Stimulated activated CD4-positive, alpha-beta T cell treated with anti-CD3 and anti-CD28 coated beads, Interleukin-12 subunit alpha, Interleukin-12 subunit beta, amount 100 ng/mL, for 48 hours (primary cell): ENCODE measurements at regions not wholly inside any gene's neighbourhood (a gene's known extent, or its start where the extent isn't known, plus 50 kb on each side); places are given as distances from the start of the nearest gene placed in this dataset.

Experiments used
- DNase-seq, 3 donors: peaks; one replicate each; pipeline ENCODE4 v3.0.0-alpha.2; 2020; ENCODE audit warnings: low read depth in 2 of 3, low spot score in 1 of 3

DNA sequence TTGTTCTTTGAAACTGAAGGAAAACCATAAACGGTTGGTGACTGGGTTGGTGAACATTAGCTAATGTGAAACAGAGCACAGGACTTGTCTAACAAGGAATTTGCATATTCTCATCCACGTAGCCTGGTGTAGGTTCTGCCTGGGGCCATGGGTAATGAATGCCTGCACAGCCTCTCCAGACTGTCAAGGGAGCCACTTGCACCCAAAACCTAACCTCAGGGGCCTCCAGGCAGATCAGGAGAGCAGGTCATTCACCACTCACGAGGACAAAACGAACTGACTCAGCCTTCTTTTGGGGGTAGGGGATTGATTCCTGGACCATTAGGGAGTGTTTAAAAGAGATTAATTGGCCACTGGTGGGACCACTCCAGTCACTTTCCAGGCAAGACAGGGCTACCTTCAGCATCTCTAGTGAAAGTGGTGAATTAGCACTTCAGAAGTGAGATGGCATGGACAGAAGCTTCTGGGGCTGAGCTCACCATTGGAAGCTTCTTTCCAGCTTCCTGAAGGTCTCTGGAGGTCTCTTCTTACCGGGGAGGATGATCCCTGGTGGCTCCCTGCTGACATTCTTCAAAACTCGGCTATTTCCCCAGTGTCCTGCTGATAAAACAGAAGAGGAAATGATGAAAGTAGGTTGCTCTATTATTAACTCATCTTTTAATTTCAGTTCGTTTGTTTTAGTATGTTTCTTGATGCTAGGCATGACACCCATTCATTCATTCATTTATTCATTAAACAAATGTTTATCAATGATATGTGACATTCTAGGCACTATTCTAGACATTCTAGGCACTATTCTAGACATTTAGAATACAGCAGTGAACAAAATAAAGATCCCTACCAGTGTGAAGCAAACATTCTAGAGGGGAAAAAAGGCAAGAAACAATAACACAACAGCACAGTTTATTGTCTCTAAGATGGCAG is 104.5 kb upstream of the LNX1 start:
- no peak for DNase-seq

DNA sequence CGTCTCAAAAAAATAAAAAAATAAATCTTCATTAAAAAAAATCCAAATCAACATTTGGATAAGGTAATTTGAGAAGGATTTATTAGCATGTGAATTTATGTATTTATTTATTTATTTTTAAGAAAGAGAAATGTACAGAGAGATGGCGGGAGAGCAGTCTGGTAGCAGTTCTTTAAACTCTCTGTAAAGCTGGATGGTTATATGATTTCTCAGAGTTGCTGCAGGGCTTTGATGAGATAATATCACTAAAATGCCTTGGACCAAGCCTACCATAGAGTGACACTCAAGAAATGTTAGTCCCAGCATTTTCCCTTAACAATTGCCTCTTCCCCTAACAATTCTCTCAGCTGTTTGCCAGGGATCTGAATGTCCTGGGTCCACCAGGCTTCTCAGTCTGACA is 103.4 kb upstream of the LNX1 start:
- no peak for DNase-seq

DNA sequence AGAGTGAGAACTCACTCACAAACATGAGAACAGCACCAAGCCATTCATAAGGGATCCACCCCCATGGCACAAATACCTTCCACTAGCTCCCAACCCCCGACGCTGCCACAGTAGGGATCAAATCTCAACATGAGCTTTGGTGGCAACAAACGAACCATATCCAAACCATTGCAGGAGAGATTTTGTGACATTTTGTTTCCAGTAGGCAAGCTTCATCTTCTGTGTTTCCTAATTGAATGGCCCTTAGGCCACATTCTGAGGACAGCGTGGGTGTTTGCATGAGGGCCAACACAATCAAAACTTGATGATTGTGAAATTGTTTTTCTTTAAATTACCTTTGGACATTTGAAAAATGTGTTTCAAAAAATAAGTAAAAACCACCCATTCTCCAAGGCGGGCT is 102.6 kb upstream of the LNX1 start:
- no peak for DNase-seq

DNA sequence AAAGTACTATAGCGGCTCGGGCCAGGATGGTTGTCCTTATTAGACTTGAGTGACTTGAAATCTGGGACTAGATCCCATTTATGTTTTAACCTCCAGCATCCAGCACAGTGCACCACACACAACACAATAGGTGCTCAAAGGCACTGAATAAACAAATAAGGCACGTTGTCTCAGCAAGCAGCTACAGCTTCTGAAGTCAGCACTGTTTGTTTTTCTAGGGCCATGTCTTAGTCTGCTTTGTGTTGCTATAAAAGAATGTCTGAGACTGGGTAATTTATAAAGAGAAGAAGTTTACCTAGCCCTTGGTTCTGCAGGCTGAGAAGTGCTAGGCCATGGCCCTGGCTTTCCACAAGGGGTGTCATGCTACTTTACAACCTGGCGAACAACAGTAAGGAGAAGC is 102.1 kb upstream of the LNX1 start:
- no peak for DNase-seq

DNA sequence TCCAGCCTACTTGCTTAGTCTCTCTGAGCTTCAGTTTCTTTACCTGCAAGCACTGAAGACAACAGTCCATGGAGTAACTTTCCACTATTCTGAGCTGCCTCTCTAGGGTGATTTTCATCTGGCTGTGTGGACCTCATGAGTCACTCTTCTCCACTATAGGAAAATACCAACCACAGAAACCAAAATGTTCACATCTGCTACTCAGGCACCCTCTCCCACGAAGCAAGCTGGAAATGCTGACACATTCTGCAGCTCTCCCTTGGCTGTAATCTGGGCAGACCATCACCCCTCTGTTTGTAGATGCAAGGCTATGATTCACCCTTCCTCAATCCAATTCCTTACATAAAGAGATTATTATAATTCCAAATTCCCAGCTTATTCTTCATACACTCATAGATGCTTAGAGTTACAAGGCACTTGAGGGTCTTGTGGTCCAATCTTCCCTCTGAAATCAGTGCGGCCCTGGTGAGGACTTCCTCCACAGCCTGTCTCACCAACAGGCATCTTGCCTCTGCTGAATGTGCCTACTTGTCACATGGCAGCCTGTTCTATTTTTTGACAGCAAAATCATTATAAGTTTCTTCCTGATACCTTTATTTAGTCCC is 97.0 kb upstream of the LNX1 start:
- DNase-seq = peak; percentile 19 to 40 (median 25)

DNA sequence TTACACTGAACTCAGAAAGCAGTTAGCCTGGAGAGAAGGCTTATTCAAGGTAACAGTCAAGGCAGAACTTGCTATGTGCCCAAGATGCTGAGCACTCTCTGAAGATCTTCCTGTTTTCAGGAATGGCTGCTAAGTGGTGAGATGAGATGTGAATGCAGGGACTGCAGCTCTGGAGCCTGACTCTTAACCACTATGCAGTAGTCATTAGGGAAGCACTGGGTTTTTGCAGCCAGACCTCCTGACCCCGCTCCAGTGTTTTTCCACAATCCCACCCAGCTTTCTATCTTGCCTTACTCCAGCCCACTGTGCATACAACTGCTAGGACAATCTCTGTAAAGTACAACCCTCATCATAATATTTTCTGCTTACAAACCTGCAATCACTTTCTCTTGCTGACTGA is 95.2 kb upstream of the LNX1 start:
- no peak for DNase-seq

DNA sequence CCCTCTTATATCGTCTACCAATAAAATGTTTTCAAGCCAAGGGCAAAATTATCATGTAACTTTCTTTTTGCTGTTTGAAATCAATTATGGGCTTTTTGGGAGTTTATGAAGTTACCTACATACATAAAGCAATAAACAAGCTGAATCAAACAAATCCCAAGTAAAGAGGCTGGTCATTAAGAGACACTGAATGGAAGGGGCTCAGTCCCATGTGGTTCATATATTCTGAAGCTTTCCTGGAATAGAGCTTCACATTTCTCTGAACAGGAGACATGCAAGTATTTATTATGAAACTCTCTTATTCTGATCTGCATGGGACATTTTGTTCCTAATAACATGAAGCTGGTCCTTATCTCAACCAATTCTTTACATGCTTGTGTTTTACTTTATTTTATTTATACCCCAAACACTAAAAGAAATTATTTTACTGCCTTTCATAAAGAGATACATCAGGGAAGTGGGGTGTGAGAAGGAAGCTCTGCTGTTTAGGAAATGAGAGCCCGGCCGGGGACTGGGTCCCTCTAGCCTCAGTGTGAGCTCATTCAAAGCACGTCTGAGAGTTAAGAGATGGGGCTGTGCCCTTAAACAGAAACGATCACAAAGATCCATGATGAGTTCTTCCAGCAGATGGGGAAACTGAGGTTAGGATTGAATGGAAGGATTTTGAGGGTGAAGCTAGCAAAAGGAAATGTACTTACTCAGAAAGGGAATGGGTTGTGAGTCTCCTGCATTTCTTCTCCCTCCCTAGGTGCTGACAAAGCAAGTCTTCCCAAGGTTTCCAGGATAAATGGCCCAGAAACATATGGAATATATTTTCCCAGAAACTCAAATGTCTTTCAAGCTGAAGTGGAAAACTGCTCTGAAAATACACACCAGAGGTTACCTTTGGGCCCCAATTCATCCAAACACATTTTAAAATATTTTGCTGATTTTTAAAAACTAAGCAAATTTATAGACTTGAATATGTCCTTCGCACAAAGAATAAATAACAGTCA is 93.1 kb upstream of the LNX1 start:
- DNase-seq = no peak

DNA sequence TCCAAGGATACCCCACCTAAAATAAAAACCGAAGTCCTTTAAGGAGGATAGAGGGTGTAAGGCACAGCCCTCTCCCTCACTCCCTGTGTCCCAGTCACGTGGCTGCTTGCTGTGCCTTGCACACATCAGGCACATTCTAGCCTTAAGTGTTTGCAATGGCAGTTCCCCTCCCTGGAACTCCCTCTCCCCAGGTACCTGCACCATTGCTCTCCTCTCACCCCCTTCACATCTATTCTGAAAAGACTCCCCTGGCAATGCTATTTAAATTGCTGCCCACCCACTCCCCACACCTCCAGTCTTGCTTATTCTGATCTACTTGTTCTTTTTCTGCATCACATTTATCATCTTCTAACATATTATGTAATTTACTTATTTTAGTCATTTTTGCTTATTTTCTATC is 91.6 kb upstream of the LNX1 start:
- DNase-seq = no peak

DNA sequence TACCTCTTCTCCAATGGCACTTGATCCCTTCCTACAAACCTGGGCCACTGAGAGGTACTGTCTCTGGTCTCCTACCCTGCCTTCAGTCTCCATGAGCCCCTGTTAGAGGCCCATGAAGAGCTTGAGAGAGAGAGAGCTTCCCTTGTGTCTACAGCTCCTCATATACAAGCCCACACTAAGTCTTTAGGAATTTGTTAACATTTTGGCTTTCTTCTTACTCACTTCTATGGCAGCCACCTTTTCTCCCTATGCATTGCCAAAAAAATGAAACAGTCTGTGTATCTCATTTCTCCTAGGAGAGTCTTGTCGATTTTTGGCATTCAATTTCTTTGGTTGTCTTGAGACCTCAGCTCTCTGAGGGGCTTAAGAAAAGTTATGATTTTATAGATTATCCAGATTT is 90.9 kb upstream of the LNX1 start:
- no peak for DNase-seq

DNA sequence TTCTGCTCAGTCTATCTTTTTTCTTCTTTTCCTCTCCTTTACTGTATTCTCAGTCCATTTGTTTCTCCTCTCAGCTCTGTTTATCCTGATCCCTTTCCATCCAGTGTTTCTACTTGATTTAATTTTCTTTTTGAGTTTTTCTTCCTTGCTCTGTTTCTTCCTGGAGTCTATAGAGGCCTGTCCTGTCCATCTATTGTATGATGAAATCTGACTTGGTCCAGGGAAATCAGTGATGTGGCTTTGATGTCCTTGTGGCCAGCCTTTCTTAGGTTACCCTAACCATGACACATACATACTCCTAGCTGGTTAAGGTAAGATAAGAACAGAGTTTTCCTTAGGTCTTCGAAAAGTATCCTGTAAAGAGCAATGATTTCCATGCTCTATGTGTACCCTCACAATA is 89.3 kb upstream of the LNX1 start:
- no peak for DNase-seq

DNA sequence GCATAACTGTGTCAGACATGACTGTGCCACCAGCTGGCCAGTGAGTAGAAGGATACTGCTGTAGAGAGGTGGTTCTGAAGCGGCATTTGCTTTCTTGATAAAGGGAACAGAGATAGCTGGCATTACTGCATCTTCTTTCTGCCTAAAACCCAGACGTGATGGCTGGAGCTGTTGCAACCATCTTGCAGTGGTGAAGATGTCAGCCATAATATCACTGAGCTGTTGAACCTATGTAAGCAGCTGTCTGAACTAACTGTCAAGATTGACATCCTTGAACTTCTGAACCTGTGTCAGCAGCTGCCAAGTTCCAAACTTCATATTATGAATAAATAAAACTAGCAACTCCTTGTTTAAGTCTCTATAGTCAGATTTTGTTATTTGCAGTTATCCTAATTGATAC is 88.9 kb upstream of the LNX1 start:
- no peak for DNase-seq

DNA sequence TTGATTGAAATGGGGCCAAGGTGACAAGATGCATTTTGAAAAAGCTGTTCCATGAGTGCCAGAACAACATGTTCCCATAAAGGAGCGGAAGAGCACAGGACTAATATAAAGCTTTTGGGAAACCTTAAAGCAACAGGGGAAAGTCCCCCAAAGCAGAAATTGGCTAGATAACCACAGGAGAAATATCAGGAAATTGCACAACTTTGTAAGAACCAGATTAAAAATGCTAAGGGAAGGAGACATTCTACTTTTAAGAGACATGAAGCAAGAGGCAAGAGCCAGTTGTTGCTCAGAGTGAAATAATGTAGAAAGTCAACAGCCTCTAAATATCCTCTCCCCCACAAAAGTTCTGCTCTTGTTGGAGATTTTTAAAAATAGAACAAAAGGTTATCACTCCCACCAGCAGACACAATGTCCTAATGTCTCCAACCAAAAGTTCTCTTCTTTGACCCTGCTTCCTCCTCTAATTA is 85.2 kb upstream of the LNX1 start:
- no peak for DNase-seq

DNA sequence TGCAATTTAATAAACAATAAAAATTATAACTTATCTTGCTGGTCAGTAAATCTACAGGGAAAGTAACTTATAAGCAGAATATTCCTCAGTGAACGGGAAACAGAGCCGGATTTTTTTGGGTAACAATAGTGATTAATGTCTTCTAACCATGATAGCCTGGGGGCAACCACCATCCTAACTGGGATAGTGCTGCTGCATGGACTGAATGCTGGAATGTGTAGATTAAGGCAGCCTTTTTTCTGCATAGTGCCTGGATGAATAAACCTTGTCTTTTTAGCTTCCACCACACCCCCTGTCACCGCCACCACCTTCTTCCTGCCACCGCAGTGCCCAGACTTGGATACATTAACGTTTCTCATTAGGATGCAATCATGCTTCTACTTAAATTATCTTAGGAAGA is 83.6 kb upstream of the LNX1 start:
- no peak for DNase-seq

DNA sequence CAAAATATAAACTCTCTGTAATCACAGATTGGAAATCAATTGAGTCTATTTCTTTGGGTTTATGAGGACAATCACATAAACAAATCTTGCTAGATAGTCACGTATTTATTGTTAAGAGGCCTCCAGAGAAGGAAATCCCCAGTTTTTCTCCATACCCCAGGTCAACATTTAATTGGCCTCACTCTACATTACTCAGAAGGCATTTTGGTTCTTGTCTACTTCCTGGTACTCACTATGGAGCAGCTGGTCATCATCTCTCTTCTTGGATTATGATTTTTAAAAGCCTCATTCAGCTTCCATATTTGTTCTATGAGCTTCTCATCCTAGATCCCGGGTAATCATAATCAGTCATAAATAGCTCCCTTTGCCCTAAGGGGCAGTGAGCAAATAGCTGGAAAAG is 81.6 kb upstream of the LNX1 start:
- DNase-seq = no peak

DNA sequence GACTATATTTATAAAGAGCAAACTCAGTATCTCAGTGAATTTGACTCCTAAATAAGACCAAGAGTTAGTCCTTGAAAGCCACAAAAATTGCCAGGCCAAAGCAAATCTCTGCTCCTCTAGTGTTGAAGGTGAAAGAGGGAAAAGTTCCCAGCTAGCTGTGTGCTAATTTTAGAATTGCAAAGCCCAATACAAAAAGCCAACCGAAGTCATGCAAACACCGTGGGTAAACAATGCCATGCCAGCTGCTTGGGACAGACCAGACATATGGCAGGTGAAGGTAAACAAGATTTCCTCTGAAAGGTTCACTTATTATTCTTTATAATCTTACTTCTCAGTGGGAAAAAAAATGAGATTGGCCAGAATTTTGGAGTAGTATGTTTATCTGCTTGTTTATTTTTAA is 80.5 kb upstream of the LNX1 start:
- no peak for DNase-seq

DNA sequence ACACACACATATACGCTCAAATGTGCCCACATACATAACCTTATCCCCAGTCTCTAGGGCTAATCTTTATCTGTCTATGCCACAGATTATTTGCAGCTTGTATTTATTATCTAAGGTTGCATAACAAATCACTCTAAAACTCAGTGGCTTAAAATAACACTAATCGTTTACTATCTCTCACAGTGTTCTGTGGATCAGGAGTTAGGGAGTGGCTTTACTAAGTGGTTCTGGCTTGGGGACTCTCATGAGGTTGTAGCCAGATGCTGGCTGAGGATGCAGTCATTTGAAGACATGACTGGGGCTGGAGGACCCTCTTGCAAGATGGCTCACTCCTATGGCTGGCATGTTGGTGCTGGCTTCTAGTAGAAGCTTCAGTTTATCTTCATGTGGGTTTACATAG is 68.5 kb upstream of the LNX1 start:
- DNase-seq = no peak

DNA sequence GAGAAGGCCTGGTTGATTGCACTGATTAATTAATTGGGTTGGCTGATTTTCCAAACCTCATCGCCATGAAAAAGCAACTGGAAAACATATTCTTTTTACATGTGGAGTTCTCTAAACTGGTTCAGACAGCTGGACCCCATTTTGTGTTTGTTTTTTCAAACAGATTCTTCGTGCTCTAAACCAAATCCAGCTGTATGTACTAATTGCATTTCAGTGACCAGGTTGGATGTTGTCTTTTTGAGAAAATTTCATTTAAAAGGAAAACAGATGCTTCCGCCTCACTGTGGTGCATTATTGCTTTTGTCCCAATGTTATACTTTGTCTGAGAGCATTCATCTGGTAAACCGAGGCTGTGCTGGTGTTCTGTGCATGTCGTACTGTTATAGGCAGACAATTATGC is 67.8 kb upstream of the LNX1 start:
- no peak for DNase-seq

DNA sequence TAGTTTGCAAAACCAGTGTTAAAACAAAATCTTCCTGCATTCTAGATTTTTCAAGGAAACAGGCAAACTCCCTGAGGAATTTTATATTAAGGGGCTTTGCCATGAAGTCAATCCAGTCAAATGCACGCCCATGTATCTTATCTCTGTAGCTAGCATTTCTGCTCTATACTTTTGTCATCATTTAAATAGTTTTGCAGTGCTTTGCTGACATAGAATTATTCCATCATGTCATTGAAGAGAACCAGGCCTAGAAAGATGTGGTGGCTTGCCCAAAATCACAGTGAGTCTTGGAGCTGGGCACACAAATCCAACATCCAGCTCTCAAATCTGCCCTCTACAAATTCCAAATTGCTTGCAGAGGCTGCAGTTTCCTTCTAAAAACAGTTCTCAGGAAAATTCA is 66.7 kb upstream of the LNX1 start:
- DNase-seq = no peak

DNA sequence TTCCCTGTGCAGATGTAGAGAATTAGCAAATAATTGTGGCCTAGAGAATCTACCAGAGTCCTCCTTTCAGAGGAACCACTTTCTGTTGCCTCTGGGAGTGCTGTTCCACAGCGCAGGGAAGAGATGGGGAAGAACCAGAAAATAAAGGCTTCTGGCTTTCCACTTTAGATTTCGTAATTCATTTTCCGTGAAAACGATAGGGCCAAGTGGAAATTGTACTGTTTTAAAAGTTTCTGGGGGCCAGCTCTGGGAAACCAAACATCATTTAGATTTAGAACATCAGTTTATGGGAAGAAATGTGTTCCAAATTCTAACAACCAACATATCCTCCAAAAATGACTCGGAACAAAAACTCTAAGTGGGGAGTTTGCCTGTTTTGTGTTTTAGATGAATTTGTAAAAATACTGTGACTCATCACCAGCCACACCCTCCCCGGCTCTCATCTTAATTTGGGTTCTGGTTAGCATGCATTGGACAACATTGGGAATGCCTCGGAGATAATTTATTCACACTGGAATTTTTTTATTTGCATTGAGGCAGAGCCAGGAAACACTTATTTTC is 65.2 kb upstream of the LNX1 start:
- DNase-seq = no peak

DNA sequence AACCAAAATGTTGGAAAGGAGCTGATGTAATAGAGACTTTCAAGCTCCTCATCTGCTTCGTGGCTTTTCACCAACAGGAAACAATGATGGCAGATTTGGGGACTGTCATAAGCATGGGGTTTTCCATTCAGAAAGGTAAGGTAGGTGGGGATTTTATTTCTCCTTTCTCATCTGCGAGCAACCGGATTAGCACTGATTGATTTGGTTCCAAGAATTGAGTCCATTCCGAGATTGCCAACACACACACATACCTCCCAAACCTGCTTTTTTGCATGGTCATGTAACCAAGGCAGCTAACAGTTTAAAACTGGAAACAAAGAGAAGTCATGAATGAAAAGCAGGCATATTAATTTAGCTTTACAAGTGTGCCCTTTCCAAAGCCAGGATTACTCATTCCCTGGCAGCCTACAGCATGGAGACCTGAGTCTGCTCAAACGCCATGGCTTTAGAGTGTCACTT is 63.0 kb upstream of the LNX1 start:
- no peak for DNase-seq

DNA sequence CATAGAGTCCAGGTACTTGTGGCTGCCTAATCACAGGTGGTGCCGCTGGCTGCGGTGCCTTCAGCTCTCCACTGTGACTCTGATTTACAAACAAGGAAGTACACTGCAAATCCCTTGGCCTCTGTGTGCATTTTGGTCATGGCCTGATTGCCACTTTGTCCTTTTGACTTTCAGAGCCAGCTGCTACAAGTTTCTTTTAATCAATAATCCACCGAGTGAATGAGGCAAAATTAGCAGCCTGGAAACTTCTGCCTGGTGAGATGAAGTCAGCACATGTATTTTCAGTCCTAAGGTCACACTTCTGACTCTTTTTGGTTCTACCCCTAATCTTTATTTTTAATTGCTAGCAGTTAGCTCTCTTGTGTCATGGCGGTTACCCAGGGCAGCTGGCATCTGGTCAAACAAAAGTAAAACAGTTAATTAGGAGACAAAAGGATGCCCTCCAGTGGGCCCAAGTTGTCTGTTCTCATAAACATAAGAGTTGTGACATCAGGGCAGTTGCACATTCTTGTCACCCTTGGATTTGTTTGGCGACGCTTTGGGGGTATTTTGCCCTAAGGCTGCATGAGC is 62.3 kb upstream of the LNX1 start:
- no peak for DNase-seq
